ENCODE measurements at regions not wholly inside any gene's neighbourhood (a gene's known extent, or its start where the extent isn't known, plus 50 kb on each side); places are given as distances from the start of the nearest gene placed in this dataset.

GRCh38 chr5:60141119-60141518, 247.6 kb upstream of the PDE4D start:
- Mint-ChIP-seq H3K4me3 (no peak overlapping the region), H3K36me3 (ENCODE audit: insufficient read depth) (no peaks in the 10 kb centered on the region), H3K9me3 (peaks cover 11% of the 10 kb centered on the region), H3K4me1 (no peaks in the 10 kb centered on the region), H3K27me3 (no peaks in the 10 kb centered on the region), H3K27ac (ENCODE audit: low read depth) (no peak overlapping the region)
- no peak for ATAC-seq (replicated peaks; ENCODE audit: extremely low read depth, poor library complexity, severe bottlenecking)
- DNase-seq (ENCODE audit: low spot score in 2 of 2) = no peak

- no peaks in the 10 kb centered on the region for H3K27me3 Mint-ChIP-seq
- no peak overlapping the region for H3K4me3 Mint-ChIP-seq
- H3K36me3 Mint-ChIP-seq (ENCODE audit: insufficient read depth) = no peaks in the 10 kb centered on the region
- no peaks in the 10 kb centered on the region for H3K4me1 Mint-ChIP-seq
- ATAC-seq (replicated peaks; ENCODE audit: extremely low read depth, poor library complexity, severe bottlenecking) (no peak), DNase-seq (ENCODE audit: low spot score in 2 of 2) (no peak)
- H3K27ac Mint-ChIP-seq (ENCODE audit: low read depth) = no peak overlapping the region
- peaks cover 7% of the 10 kb centered on the region for H3K9me3 Mint-ChIP-seq
These were observed 243.3 kb upstream of the PDE4D start for GRCh38 chr5:60136841-60137240.

GRCh38 chr5:60131504-60131903, 238.0 kb upstream of the PDE4D start:
- DNase-seq (ENCODE audit: low spot score in 2 of 2) (no peak), ATAC-seq (replicated peaks; ENCODE audit: extremely low read depth, poor library complexity, severe bottlenecking) (no peak)
- H3K27ac Mint-ChIP-seq (ENCODE audit: low read depth) = no peak overlapping the region
- H3K9me3 Mint-ChIP-seq = peaks cover 19% of the 10 kb centered on the region
- H3K4me1 Mint-ChIP-seq = no peaks in the 10 kb centered on the region
- H3K36me3 Mint-ChIP-seq (ENCODE audit: insufficient read depth) = no peaks in the 10 kb centered on the region
- H3K4me3 Mint-ChIP-seq = no peak overlapping the region
- H3K27me3 Mint-ChIP-seq = no peaks in the 10 kb centered on the region

DNA sequence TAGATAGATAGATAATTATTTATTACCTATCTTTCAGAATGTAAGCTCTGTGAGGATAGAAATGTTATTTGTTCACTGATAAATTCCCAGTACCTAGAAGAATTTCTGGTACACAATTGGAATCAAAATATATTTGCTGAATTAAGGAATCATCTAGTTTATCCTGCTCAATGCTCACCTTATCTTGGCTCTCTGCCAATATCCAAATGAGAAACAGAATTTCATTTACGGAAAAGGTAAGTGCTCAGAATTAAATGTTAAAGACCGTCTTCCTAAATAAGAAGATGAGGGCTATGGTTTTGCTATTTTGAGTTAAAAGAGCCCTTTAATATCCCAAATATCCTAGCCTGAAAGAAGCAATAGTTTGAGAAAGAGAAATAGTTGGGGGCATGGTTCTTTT, 232.1 kb upstream of the PDE4D start:
- Mint-ChIP-seq H3K27ac (ENCODE audit: low read depth) (no peak overlapping the region), H3K4me3 (no peak overlapping the region), H3K4me1 (no peaks in the 10 kb centered on the region), H3K9me3 (peaks cover 34% of the 10 kb centered on the region), H3K36me3 (ENCODE audit: insufficient read depth) (no peaks in the 10 kb centered on the region), H3K27me3 (no peaks in the 10 kb centered on the region)
- DNase-seq (ENCODE audit: low spot score in 2 of 2) (no peak), ATAC-seq (replicated peaks; ENCODE audit: extremely low read depth, poor library complexity, severe bottlenecking) (no peak)

DNA sequence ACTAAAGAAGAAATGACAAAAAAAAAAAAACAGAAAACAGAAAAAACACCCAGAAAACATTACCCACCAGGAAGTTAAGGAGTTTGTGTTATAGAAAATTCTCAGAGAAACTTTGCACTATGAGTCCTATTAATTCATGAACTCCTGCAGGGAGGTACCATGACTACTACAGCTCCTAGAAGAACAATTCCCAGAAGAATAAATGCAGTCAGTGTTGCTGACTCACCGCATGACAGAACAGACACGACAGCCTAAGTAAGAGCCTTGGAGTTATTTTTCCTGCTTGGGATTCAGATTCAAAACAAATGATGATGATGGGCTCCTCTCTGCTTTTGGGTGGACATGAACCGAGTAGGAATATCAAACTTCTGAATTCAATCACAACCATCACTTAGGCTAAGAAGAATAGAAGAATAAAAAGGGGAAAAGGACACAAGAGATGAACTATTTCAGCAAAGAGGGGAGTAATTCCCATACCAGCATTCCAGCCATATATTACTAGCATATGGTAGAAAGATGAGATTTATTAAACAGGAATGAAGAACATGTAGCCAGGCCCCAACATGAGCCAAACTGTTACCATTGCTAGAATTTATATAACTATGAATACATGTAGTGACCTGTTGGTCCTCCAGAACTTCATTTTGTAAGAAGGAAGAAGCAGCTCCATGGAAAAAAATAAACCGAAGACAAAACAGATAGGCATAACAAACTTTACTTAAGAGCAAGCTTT, 209.6 kb upstream of the PDE4D start:
- Mint-ChIP-seq H3K9me3 (peaks cover 14% of the 10 kb centered on the region), H3K4me1 (no peaks in the 10 kb centered on the region), H3K27ac (ENCODE audit: low read depth) (no peak overlapping the region), H3K4me3 (no peak overlapping the region), H3K36me3 (ENCODE audit: insufficient read depth) (no peaks in the 10 kb centered on the region), H3K27me3 (no peaks in the 10 kb centered on the region)
- no peak for DNase-seq (ENCODE audit: low spot score in 2 of 2)
- ATAC-seq (replicated peaks; ENCODE audit: extremely low read depth, poor library complexity, severe bottlenecking) = no peak

GRCh38 chr5:60101573-60101972, 208.0 kb upstream of the PDE4D start:
- no peaks in the 10 kb centered on the region for H3K27me3 Mint-ChIP-seq
- no peak overlapping the region for H3K4me3 Mint-ChIP-seq
- H3K36me3 Mint-ChIP-seq (ENCODE audit: insufficient read depth) = no peaks in the 10 kb centered on the region
- no peak for ATAC-seq (replicated peaks; ENCODE audit: extremely low read depth, poor library complexity, severe bottlenecking)
- peaks cover 14% of the 10 kb centered on the region for H3K9me3 Mint-ChIP-seq
- no peak overlapping the region for H3K27ac Mint-ChIP-seq (ENCODE audit: low read depth)
- no peak for DNase-seq (ENCODE audit: low spot score in 2 of 2)
- H3K4me1 Mint-ChIP-seq = no peaks in the 10 kb centered on the region

DNA sequence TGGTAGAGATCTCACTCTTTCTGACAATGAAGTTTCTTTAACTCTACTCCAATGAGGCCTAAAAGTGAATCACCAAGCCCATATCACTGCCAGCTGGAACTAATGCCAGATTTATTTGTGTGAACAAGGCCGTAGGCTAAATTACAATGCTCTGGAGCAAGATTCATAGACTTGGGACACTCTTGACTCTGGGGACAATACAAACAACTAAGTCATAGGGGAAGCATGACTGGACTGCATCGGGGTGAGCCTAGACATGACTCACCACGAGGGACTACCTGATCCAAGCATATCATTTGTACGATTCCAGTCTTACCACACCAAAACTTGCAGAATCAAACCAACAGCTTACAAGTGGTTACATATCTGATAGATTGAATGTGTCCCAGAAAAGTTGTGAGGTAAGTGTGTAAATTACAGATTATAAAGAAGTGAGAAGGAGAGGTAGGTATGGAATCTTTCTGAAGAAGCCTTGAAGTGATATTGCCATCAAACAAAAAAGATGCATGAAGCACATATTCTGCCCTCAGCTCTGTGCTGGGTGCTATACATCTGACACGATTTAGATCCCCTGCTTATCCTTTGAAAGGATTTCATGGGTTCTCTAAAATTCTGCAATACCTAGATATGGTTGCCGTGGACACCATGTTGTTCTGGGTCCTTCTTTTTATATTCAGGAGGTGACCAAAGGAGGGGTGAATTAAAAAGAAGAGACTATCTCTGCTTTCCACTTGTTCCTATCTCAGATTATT, 199.3 kb upstream of the PDE4D start:
- ATAC-seq (replicated peaks; ENCODE audit: extremely low read depth, poor library complexity, severe bottlenecking) (no peak), DNase-seq (ENCODE audit: low spot score in 2 of 2) (no peak)
- Mint-ChIP-seq H3K27me3 (no peaks in the 10 kb centered on the region), H3K9me3 (peaks cover 31% of the 10 kb centered on the region), H3K4me3 (no peak overlapping the region), H3K36me3 (ENCODE audit: insufficient read depth) (no peaks in the 10 kb centered on the region), H3K27ac (ENCODE audit: low read depth) (no peak overlapping the region), H3K4me1 (no peaks in the 10 kb centered on the region)

GRCh38 chr5:60086583-60086982, 193.1 kb upstream of the PDE4D start:
- Mint-ChIP-seq H3K9me3 (peaks cover 52% of the 10 kb centered on the region), H3K4me3 (no peak overlapping the region), H3K27ac (ENCODE audit: low read depth) (no peak overlapping the region), H3K36me3 (ENCODE audit: insufficient read depth) (no peaks in the 10 kb centered on the region), H3K4me1 (no peaks in the 10 kb centered on the region), H3K27me3 (no peaks in the 10 kb centered on the region)
- DNase-seq (ENCODE audit: low spot score in 2 of 2) = no peak
- no peak for ATAC-seq (replicated peaks; ENCODE audit: extremely low read depth, poor library complexity, severe bottlenecking)

- H3K9me3 Mint-ChIP-seq = peaks cover 47% of the 10 kb centered on the region
- H3K4me1 Mint-ChIP-seq = no peaks in the 10 kb centered on the region
- H3K27ac Mint-ChIP-seq (ENCODE audit: low read depth) = no peak overlapping the region
- no peaks in the 10 kb centered on the region for H3K36me3 Mint-ChIP-seq (ENCODE audit: insufficient read depth)
- DNase-seq (ENCODE audit: low spot score in 2 of 2) = no peak
- H3K27me3 Mint-ChIP-seq = no peaks in the 10 kb centered on the region
- ATAC-seq (replicated peaks; ENCODE audit: extremely low read depth, poor library complexity, severe bottlenecking) = no peak
- no peak overlapping the region for H3K4me3 Mint-ChIP-seq
These were observed 190.7 kb upstream of the PDE4D start for GRCh38 chr5:60084226-60084625.

DNA sequence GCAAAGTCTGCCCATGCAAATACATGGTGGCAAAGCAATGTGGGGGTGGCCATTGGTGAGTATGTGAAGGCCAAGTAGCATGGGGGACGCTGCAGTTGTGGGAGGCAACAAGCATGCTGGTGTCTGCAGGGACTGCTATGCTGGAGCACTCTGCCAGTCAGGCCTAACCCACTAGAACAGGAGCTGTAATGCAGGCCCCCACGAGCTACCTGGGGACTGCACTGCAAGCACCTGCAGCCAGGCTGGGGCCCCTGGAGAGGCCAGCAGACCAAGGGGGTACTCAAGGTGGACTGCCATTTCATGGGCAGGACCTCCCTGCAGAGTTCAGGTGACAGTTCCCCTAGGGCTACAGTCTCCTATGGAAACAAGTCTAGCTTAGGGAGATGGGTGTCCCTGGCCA, 183.8 kb upstream of the PDE4D start:
- no peaks in the 10 kb centered on the region for H3K36me3 Mint-ChIP-seq (ENCODE audit: insufficient read depth)
- no peak for DNase-seq (ENCODE audit: low spot score in 2 of 2)
- no peak overlapping the region for H3K27ac Mint-ChIP-seq (ENCODE audit: low read depth)
- ATAC-seq (replicated peaks; ENCODE audit: extremely low read depth, poor library complexity, severe bottlenecking) = no peak
- H3K27me3 Mint-ChIP-seq = no peaks in the 10 kb centered on the region
- no peak overlapping the region for H3K4me3 Mint-ChIP-seq
- H3K4me1 Mint-ChIP-seq = no peaks in the 10 kb centered on the region
- H3K9me3 Mint-ChIP-seq = peaks cover 30% of the 10 kb centered on the region

DNA sequence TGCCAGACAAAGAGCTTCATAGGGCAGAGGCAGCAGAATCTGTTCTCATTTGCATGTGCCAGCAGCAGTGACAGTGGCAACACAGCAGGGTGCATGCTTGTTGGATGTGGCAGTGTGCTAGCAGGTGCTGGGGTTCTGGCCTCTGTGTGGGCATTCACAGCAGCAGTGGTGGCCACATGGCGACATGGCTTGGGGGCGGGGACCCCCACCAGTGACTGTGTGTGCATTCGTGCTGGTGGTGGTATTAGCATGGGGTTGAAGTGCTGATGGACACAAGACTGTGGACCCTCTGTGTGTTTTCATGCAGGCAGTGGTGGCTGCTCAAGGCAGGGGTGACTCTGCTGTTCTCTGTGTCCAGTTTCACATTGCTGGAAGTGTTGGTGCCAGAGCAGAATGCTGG, 183.2 kb upstream of the PDE4D start:
- no peaks in the 10 kb centered on the region for H3K4me1 Mint-ChIP-seq
- no peak overlapping the region for H3K27ac Mint-ChIP-seq (ENCODE audit: low read depth)
- H3K36me3 Mint-ChIP-seq (ENCODE audit: insufficient read depth) = no peaks in the 10 kb centered on the region
- DNase-seq (ENCODE audit: low spot score in 2 of 2) = no peak
- no peaks in the 10 kb centered on the region for H3K27me3 Mint-ChIP-seq
- H3K4me3 Mint-ChIP-seq = no peak overlapping the region
- no peak for ATAC-seq (replicated peaks; ENCODE audit: extremely low read depth, poor library complexity, severe bottlenecking)
- peaks cover 26% of the 10 kb centered on the region for H3K9me3 Mint-ChIP-seq

- H3K27ac Mint-ChIP-seq (ENCODE audit: low read depth) = no peak overlapping the region
These were observed 173.0 kb upstream of the PDE4D start for GRCh38 chr5:60066502-60066901.

GRCh38 chr5:60060389-60060788, 166.9 kb upstream of the PDE4D start:
- H3K36me3 Mint-ChIP-seq (ENCODE audit: insufficient read depth) = no peaks in the 10 kb centered on the region
- no peak for ATAC-seq (replicated peaks; ENCODE audit: extremely low read depth, poor library complexity, severe bottlenecking)
- H3K27me3 Mint-ChIP-seq = no peaks in the 10 kb centered on the region
- no peak for DNase-seq (ENCODE audit: low spot score in 2 of 2)
- H3K9me3 Mint-ChIP-seq = peaks cover 19% of the 10 kb centered on the region
- no peak overlapping the region for H3K4me3 Mint-ChIP-seq
- no peaks in the 10 kb centered on the region for H3K4me1 Mint-ChIP-seq
- no peak overlapping the region for H3K27ac Mint-ChIP-seq (ENCODE audit: low read depth)

More at GRCh38 chr5:60066502-60066901, 173.0 kb upstream of the PDE4D start:
- Mint-ChIP-seq H3K4me1 (no peaks in the 10 kb centered on the region), H3K27me3 (no peaks in the 10 kb centered on the region), H3K9me3 (peaks cover 12% of the 10 kb centered on the region), H3K4me3 (no peak overlapping the region), H3K36me3 (ENCODE audit: insufficient read depth) (no peaks in the 10 kb centered on the region)
- no peak for ATAC-seq (replicated peaks; ENCODE audit: extremely low read depth, poor library complexity, severe bottlenecking)
- DNase-seq (ENCODE audit: low spot score in 2 of 2) = no peak
